ENCODE measurements at regions not wholly inside any gene's neighbourhood (a gene's known extent, or its start where the extent isn't known, plus 50 kb on each side); places are given as distances from the start of the nearest gene placed in this dataset.

DNA sequence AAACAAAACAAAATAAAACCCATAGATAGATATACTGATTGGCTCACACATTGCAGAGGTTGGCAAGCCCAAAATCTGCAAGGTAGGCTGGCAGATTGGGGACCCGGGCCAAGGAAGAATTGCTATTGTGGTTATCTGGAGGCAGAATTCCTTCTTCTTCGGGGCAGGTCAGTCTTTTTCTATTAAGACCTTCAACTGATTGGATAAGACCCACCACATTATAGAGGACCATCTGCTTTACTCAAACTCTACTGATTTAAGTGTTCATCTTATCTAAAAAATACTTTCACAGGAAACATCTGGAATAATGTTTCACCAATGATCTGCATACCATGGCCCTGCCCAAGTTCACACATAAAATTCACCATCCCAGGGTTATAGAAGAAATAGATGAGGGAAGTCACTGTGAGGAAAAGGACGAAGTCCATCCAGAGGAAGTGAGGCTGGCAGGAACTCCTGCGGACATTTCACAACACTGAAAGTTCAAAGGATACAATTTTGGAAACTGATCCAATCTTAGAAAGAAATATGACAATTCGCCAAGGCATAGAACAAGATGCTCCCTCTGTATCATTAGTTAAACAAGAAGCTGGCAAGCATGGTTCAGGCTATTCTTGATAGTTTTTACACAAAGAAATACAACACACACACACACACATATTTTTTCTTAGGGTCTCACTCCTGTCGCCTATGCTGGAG, 127.6 kb upstream of the MED13L start:
- DNase-seq: no peak

DNA sequence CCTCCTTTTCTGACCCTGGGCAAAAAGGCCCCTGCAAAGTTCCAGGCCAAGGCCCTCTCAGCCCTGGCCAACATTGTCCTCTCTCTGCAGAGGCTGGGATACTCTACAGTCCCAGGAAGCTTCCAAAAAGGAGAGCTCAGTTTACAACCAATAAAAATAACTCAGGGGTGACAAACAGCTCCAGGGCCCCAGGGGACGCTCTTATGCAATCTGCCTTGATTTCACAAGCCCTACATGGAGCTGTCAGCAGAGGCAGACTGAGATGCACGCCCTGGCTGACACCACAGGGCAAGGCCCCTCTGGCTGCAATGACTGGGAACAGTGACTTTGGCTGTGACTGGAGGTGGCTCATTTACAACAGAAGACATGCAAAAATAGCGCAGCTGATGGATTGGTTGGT, 129.0 kb upstream of the MED13L start:
- DNase-seq: peak; percentile 46

DNA sequence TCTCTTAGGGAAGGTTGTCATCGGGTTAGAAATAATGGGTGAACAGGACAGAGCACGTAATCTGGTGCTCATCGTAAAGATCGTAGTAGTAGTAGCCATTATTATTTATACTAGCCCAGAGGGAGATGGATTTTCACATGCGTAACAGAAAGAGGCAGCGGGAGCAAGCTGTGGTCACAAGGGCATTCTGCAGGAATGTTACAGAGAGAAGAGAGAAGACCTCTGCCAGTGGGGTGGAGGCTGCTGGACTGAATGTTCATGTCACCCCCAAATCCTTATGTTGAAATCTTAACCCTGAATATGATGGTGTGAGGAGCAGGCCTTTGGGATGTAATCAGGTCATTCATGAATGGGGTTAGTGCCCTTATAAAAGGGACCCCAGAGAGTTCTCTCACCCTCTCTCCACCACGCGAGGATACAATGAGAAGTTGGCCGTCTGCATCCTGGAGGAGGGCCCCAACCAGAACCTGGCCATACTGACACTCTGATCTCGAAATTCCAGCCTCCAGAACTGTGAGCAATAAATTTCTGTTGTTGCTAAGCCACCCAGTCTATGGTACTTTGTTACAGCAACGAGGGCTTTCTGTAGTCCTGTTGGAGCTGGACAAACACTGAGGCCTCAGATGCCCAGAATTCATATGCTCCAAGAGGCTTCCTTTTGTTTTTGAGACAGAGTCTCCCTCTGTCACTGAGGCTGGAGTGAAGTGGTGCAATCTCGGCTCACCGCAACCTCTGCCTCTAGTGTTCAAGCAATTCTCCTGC, 131.2 kb upstream of the MED13L start:
- no peak for DNase-seq

DNA sequence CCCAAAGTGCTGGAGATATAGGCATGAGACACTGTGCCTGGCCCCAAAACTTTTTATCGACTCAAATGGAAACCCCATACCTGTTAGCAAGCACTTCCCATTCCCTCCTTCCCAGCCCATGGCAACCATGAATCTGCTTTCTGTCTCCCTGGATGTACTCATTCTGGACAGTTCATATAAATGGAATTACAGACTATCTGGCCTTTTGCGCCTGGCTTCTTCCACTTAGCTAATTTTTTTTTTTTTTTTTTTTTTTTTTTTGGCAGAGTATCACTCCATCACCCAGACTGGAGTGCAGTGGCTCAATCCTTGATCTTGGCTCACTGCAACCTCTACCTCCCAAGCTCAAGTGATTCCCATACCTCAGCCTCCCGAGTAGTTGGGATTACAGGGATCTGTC, 134.5 kb upstream of the MED13L start:
- DNase-seq: no peak

DNA sequence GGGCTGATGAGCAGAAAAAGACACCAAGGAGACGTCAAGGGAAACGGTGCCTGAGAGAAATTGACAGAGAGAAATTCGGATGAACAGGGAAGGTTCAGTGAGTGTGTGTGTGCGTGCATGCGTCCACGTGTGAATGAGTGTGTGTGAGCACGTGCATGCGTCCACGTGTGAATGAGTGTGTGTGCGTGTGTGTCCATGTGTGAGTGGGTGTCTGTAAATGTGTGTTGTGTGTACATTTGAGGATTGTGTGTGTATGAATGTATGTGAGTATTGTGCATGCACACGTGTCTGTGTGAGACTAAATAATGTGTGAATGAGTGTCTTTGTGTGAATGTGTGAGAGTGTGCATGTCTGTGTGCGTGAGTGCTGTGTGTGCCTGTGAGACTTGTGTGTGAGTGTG, 137.4 kb upstream of the MED13L start:
- DNase-seq: no peak

DNA sequence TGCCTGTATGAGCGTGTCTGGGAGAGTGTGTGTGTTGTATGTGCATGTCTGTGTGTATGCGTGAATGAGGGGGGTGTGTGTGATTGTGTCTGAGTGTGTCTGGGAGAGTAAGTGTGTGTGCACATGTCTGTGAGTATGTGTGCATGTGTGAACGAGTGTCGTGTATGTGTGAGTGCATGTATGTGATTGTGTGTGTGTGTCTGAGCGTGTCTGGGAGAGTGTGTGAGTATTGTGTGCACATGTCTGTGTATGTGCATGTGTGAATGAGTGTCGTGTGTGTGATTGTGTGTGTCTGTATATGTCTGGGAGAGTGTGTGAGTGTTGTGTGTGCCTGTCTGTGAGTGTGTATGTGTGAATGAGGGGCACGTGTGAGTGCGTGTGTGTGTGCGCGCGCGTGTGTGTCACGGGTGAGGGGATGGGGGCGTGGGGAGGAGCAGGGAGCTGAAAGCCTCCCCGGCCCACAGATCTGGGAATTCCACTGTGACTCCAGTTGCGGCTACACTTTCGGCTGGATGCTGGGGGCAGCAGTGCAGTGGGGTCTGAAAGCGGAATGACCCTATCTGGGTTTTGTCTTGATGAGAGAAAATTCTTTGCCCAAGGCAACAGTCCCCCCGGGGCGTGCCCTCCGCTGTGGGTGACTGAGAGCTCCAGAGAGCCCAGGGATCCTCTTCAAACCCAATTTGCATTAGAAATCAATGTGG, 138.1 kb upstream of the MED13L start:
- DNase-seq: no peak

DNA sequence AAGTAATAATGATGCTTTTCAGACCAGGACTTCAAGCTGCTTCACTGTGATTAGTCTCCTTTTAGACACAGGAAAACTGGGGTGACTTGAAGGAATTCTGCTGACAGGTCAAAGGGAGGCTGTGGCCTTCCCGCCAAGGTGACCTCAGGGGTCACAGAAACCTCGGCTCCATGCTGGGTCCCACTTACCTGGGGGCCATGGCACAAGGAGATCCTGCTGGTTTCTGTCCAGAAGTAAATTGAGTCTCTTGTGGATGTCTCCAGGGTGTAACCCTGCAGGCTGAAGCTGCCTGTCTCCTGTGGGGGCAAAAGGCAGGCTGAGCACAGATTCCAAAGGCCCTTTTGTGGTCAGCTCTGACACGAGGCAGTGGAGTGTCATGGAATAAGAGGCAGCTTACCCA, 138.7 kb upstream of the MED13L start:
- no peak for DNase-seq

DNA sequence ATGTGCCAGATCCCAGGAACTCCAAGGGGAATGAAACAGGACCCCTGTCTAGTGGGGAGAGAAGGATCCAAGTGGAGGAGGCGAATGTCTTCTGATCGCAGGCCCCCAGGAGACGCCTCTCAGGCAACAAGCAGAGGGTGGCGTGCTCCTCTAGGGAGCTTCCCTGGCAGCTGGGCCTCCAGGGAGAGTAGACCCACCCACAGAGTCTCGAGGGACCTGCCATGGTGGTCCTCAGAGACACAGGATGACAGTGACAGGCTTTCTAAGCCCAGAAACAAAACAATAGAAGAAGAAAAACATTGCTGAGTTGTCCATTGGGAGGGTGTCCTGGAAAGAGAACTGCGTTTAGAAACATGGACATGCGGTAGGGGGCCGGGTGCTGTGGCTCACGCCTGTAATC, 140.6 kb upstream of the MAP1LC3B2 start:
- DNase-seq: no peak

DNA sequence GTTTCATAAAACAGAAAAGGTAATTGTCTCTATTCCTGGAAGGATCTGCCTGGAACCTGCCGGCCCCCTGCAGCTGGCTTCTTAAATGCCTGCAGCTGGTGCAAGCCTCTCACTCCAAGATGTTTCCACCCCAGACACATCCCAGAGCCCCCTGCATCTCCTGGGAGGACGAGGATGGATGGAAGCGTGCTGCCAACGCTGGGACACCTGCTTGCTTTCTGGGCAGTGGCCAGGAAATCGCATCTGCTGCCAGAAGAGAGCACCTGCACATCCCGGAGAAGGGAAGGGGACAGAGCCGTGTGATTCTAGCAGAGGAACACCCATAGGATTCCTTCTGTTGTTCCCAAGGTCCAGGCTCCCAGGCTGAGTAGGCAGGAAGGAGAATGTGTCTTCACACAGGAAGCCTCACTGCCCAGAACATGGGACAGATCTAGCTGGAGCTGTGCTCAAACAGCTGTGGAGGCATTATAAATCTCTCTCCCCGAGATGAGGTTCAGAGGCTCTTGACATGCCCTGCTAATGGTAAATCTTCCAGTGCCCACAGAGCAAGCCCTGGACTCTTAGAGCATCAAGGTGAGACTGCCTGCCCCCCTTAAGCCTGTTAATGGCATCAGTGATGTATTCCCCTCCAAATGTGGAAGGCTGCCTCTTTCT, 138.8 kb upstream of the MAP1LC3B2 start:
- peak; percentile 75 for DNase-seq

DNA sequence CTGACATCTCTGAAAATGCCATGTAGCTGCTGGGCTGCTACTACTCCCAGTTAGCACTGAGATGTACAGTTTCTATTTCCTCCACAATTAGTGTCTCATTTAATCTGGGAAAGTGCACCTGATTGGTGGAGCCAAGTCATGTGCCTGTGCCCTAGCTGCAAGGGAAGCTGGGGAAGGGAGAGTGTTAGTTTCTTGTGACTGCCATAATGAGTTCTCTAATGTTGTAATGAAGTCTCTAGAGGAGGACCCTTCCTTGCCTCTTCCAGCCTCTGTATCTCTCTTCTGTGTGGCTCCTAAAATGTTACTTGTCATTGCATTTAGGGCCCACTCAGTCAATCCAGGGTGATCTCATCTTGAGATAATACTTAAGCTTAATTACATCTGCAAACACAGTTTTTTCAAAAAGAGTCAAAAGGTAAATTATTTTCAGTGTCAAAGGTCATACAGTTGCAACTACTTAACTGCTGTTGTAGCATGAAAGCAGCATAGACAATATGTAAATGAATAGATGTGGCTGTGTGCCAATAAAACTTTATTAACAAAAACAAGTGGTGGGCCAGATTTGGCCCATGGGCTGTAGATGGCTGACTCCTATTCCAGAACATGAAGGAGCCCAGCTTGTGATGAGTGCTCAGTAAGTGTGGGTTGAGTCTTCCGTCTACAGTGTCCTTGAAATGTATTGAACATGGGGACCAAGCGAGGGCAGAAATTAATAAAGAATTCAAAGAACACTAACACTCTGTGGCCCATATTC, 137.2 kb upstream of the MAP1LC3B2 start:
- DNase-seq: no peak

DNA sequence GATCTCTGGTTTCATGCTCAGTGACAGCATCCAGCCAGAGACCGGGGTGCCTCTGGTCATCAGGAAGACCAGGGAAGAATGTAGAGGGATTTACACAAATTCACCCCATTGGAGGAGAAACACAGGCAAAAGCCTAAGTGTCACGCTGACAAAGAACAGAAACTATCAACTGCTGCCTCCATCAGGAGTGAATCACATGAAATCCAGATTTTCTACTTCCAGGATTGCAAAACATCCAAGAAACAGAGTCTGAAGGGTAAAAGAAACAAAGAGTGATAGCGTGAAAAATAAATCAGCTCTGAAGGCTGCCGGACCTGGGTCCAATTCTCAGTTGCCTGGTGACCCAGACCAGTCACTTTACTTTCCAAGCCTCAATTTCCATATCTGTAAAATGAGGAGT, 136.1 kb upstream of the MAP1LC3B2 start:
- no peak for DNase-seq

DNA sequence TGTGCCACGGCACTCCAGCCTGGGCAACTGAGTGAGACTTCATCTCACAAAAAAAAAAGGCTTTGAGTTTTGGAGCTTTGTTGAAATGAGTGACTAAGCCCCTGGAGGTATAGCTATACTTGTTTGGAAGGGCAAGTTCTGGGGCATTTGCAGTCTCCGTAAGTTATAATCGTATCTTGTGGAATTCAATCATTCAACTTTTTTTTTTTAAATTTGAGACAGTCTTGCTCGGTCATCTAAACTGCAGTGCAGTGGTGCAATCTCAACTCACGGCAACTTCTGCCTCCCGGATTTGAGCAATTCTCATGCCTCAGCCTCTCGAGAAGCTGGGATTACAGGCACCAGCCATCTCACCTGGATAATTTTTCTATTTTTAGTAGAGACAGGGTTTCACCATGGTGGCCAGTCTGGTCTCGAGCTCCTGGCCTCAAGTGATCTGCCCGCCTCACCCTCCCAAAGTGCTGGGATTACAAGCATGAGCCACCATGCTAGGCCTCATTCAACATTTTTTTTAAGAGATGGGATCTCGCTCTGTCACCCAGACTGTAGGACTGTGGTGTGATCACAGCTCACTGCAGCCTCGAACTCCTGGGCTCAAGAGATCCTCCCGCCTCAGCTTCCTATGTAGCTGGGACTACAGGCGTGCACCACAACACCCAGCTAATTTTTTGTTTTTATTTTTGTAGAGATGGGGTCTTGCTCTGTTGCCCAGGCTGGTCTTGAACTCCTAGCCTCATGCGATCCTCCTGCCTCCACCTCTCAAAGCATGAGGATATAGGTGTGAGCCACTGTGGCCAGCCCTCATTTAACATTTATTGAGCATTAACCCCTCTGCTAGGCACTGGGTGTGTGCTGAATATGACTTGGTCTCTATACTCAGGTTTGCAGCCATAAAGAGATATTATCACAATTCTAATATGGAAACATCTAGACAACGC, 133.7 kb upstream of the MAP1LC3B2 start:
- DNase-seq: no peak

DNA sequence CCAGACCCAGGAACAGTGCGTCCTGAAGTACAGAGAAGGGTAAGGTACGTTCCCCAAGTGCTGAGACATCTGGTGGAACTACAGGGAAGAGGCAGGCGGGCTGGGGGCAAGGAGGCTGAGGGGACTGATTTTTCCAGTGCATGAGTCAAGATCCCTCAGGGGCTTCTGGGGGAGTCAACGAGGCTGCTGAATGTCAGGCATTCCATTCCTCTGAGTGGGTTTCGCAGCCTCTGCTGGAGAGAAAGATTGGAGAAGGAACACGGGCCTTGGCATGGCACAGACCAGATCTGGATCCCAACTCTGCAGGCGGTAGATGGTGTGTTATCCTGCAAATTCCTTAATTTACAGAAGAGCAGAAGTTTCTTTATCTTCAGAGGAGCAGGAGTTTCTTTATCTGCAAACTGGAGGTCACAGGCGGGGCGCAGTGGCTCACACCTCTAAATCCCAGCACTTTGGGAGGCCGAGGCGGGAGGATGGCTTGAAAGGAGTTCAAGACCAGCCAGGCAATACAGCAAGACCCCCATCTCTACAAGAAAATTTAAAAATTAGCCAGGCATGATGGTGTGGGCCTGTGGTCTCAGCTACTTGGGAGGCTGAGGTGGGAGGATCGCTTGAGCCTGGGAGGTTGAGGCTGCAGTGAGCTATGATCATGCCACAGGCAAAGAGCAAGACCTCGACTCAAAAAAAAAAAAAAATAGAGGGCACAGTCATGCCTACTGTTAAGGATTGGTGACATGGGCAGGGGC, 132.6 kb upstream of the MAP1LC3B2 start:
- no peak for DNase-seq

DNA sequence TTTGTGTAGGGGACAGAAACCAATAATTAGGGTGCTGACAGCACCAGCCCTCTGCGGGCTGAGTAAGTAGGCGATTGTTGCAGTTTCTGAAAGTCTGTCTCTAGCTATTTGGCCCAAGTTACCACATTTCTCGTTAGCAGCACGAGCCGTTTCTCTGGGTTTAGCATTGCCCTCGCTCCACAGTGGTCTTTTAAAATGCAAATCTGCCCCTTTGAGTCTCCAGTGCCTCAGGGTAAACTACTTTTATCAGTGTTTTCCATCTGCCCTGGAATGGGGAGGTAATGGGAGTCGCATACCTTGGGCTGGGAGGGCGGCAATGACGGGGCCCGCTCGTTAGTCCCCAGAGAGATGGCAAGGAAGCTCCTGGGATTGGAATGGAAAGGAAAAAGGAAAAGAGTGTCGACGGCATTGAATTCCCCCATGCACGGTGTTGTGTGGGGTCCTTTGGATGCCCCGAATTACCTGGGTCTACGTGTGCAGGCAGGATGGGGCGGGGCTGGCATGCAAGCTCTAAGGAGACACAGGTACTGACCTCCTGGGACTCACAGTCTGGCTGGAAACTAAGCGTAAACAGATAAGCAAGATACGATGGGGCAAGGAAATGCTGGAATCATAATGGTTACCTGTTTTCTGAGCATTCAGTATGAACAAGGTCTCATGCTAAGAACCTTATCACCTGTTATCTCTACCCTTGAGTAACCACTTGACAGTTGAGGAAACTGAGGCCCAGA, 131.8 kb upstream of the MAP1LC3B2 start:
- no peak for DNase-seq

DNA sequence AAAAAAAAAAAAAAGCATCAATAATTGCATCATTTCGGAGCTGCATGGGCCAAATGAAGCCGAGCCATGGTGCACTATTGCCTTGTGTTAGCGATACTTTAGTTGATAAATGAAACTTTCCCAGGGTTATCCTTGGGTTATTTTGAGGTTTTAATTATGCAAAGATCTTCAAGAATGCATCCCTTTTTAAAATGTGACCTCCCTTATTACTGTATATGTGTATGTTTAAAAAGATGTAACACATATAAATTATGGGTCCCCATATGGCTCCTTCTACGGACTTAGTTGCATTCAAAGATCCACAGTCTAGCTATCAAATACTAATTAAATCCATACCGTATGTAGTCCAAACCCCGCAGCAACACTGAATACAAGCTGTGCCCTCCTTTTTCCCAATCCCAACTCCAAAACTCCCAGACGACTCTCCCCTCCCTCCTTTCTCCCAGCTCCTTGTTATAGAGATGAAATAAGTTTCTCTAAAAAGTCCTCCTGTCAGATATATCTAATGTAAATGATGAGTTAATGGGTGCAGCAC, 129.3 kb upstream of the MAP1LC3B2 start:
- no peak for DNase-seq

DNA sequence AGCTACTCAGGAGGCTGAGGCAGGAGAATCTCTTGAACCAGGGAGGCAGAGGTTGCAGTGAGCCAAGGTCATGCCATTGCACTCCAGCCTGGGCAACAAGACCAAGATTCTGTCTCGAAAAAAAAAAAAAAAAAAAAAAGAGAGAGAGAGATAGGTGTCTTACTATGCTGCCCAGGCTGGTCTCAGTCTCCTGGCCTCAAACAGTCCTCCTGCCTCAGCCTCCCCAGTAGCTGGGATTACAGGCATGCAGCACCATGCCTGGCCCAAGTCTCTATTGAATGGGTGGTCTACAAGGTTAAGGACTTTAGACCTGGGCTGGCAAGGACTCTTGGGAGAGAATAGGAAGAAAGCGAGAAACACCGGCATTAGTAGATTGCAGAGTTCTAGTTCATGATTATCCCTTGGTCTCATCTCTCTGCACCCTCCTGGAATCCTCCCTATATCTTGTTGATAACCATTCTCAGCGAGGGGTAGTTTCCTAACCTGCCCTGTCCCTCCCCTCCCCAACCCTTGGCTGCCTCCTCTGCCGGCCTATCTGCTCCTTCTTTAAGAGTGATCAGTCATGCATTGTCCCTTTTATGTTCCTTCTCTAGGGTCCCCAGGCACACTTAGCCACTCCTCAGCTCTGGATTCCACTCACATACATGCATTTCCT, 128.1 kb upstream of the MAP1LC3B2 start:
- no peak for DNase-seq

DNA sequence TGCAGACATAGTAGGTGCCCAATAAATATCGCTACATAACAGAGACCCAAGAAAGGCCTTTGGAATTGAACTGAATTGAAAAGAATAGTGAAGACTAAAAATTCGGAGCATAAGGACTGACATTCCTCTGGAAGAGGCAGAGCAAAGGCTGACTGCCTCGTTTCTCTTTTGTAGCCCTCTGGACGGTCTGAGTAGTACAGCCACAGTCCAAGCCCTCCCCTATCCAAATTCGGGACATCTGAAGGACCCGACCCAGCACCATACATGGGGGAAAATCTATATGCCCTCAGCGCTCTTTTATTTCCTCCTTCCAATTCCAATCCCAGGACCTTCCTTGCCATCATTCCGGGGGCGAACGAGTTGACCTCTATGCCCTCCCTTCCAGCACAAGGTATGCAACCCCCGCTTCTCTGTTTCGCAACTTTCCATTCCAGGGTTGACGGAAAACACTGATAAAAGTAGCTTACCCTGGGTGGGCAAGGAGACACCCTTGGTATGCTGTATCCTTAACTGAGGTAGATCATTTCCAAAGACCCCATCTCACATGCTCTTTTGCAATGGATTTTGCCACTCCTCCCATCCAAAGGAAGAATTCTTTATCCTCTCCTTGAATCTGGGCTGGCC, 127.4 kb upstream of the MAP1LC3B2 start:
- DNase-seq: no peak

DNA sequence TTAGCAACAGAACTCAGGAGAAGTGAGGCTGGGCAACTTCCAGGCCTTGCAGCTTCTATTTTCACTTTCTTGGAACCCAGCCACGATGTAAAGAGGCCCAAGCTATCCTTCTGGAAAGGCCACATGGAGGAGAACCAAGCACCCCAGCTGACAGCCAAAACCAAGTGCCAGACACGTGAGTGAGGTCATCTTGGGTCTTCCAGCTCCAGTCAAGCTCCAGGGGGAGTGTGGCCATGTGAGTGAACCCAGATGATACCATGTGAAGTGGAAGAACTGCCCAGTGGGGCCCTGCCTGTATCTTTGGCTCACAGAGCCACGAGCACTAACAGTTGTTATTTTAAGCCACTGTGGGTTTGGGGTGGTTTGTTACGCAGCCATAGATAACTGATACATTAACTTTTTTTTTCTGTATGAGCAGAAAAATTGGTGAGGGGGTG, 126.8 kb upstream of the MAP1LC3B2 start:
- no peak for DNase-seq

DNA sequence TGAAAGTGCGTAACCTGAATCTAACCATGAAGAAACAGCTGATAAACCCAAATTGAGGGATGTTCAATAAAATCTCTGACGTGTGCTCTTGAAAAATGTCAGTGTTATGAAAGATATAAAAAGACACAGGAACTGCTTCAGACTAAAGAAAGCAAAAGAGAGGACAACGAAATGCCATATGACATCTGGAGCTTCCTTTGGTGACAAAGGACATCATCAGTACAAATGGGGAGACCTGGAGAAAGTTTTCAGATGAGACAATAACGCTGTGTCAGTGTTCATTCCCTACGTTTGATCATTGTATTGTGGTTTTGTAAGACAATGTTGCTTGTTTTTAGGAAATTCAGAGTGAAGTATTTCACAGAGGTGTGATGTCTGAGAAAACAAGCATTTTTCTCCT, 125.9 kb upstream of the MAP1LC3B2 start:
- no peak for DNase-seq
